Activated CD4-positive, alpha-beta T cell treated with anti-CD3 and anti-CD28 coated beads for 1 hour (primary cell): ENCODE measurements at regions not wholly inside any gene's neighbourhood (a gene's known extent, or its start where the extent isn't known, plus 50 kb on each side); places are given as distances from the start of the nearest gene placed in this dataset.
"Not testable (repeated sequence)": the region's sequence is repeated elsewhere in the genome, so short reads cannot be mapped to it uniquely, and the experiment has no call there.

ENCODE experiments used
- DNase-seq: peaks from one replicate; pipeline ENCODE4 v3.0.0-alpha.2; 2020

DNA sequence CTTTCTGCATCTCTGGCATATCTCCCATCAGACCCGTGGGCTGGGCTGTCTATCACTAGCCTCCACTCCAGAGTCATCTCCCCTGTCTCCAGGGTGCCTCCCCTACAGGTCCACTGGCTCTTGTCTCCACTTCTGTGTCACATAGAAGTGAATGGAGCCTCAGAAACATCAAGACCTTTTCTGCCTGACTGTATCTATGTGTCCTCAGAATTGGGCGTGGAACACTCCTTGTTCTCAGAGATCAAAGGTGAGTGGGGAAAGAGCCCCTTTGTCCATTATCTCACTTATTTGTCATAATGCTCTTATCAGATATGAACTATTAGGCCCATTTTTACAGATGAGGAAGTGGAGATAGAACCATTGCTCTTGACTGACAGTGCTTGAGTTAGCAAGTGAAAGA, 211.0 kb downstream of the CYRIA start:
- no peak for DNase-seq

- no peak for DNase-seq
These were observed 213.5 kb downstream of the CYRIA start for GRCh38 chr2:16452123-16452522.

DNA sequence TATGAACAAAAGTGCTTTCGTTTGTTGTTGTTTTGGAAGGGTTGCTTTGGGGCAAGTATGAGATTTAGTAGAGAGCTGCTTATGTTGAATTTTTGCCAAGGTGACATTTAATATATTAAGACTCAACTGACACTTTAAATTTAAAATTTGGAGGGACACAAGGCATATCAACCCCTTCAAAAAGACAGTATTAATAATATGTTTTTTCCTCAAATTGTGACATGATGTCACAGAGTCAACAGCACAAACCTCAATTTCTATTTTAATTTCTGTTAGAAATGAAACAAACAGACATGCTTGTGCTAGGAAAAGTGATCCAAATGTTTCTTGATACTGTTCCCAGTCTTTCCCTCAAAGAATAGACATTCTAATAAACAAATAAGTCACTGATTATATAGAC, 218.9 kb downstream of the CYRIA start:
- no peak for DNase-seq

DNA sequence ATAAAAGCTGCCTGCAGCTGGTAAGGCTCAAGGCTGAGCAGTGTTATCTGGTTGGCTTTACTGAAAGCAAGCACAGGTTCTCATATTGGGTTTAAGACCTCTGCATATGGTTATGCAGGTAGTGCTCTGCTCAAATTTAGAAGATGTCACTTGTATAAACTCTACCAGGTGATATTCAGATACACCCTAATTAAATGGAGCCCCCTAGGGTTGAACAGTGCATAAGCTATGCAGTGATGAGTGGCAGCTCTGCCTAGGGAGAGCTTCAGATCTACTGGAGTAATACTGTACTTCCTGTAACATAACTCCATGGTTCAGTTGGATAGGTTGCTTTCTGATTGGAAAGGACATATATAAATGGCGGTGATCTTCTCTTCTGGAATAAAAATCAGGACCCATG, 222.7 kb downstream of the CYRIA start:
- DNase-seq = no peak

- no peak for DNase-seq
These were observed 224.2 kb downstream of the CYRIA start for GRCh38 chr2:16441431-16441830.

GRCh38 chr2:16440898-16441297, 224.7 kb downstream of the CYRIA start:
- no peak for DNase-seq

GRCh38 chr2:16438613-16439321, 226.9 kb downstream of the CYRIA start:
- DNase-seq = no peak

DNA sequence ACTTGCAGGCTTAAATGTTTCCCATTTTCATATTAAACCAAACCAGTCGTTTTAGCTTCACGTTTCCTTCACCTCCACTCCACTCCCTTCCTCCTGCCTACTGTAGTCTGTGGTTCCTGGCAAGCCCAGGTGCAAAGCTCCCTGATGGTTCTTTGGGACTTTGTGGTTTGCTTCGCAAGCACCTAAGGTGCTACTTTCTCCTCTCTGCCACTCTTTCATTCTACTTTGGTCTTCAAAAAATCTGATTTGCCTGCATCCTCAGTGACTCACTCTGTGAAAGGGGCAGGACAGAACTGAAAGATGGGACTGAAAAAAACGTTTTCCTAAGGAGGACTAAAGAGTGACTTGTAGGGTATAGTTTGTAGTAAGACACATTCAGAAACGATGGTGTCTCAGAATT, 228.4 kb downstream of the CYRIA start:
- DNase-seq = no peak

GRCh38 chr2:16434393-16434792, 231.2 kb downstream of the CYRIA start:
- DNase-seq = no peak

GRCh38 chr2:16430846-16431245, 234.8 kb downstream of the CYRIA start:
- DNase-seq = no peak

- no peak for DNase-seq
These were observed 236.0 kb downstream of the CYRIA start for GRCh38 chr2:16429431-16430145.

- no peak for DNase-seq
These were observed 236.6 kb downstream of the CYRIA start for GRCh38 chr2:16429002-16429401.

DNA sequence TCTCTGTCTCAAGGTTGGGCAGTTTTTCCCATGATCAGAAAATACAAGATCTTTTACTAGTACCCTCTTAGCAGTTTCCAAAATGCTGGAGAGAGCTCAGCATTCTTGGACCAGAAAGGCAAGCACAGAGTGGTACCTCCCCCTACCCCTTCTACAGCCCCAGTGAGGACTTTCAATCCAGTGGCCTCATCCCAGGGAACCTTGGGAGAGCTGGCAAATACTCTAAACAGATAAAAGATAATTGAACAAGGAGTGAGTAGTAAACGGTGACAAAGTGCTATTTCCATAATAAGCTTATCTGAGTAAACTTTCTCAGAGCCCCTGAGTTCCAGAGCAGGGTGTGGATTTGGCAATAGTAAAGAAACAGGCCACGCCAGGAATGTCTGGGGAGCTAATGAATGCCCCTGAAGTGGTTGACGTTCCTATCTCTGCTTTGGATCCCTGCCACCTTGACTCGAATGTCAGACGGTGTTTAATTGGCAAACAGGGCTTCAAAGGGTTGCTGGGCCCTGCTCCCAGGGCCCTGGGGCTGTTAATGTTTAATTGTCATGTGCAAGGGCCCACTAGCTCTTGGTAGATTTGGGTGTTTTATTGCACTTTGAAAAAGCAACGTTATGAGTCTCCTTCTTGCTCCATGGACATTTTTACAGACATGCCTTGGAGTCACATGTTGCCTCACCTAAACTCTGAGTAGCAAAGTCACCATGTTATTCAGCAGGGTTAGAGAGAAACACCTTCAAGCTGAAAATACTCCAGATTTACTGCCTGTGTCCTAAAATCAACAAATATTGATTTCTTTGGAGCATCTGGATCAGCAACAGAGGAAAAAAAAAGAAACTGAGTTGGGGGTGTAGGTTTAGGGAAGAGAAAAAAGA, 239.9 kb downstream of the CYRIA start:
- no peak for DNase-seq

GRCh38 chr2:16420421-16420820, 245.2 kb downstream of the CYRIA start:
- DNase-seq = no peak

DNA sequence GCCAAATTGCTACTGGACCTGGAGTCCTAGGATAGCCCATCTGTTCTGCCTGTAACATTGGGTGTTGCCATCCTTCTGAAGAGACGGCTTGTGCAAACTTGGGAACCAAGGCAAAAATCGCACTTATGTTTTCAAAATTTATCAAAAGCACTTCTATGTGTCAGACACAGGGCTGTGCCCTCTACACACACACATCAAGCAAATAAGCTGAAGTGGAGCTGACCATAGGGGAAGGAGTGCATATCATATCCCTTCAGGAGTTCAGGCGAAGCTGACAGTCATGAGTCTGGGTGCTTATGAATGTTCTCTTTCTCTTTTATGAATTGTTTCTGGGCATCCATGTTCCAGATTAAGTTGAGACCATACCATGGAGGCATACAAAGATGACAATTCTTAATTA, 247.9 kb downstream of the CYRIA start:
- no peak for DNase-seq

GRCh38 chr2:16416651-16417050, 249.0 kb downstream of the CYRIA start:
- no peak for DNase-seq

GRCh38 chr2:16415861-16416260, 249.8 kb downstream of the CYRIA start:
- not testable (repeated sequence) for DNase-seq

GRCh38 chr2:16413947-16414346, 251.7 kb downstream of the CYRIA start:
- no peak for DNase-seq

DNA sequence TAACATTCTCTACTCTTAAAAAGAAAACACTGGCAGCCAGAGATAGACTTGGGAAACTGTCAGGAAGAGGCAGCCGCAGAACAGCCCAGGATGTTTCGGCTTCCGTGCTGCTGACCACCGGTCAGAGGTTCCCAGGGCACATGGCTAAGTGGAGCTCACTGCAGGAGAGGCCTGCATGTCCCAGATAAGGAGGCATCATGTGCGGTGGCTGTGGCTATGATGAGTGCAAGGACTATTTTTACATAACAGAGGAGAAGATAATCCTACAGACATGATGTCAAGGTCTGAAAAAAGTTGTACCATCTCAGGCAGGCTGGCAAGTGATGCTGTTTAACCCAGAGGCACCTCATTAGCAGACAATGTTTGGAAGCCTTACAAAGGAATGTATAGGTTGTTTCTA, 252.3 kb downstream of the CYRIA start:
- no peak for DNase-seq

GRCh38 chr2:16412321-16413030, 253.2 kb downstream of the CYRIA start:
- no peak for DNase-seq

- DNase-seq = no peak
These were observed 253.8 kb downstream of the CYRIA start for GRCh38 chr2:16411788-16412187.

DNA sequence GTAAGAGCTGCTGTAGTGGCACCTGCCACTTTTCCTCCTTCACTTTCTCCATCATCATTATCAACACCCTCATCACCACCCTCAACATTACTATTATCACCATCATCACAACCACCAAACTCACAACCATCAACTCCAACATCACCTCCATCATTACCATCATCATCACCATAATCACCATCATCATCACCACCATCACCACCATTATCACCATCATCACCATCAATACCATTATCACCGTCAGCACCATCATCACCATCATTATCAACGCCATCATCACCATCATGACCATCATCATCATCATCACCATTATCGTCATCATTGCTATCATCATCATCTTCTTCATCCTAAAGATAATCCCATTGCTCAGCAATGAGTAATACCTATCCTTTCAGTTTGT, 255.8 kb downstream of the CYRIA start:
- no peak for DNase-seq

DNA sequence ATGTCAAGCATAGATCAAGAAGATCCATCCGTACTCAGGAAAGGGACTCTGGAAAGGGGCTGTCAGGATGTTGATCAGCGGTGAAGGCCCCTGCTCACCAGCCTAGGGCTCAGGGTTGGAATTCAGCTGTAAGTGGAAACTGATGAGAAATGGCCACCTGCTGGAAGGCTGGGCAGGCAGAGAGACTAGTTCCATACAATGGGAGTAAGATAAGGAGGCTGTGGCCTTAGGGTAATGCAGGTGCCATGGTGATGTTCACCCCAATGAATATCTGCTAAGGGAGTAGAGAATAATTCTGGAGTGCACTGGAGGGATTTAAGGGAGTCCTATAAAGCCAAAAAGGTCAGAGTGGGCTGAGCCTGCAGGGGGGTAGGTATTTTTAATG, 256.6 kb downstream of the CYRIA start:
- no peak for DNase-seq
